NB4 (cell line): ENCODE measurements at regions not wholly inside any gene's neighbourhood (a gene's known extent, or its start where the extent isn't known, plus 50 kb on each side); places are given as distances from the start of the nearest gene placed in this dataset.
"Not testable (repeated sequence)": the region's sequence is repeated elsewhere in the genome, so short reads cannot be mapped to it uniquely, and the experiment has no call there.

Source experiments
- MYC ChIP-seq: IDR thresholded peaks from 2 replicates; pipeline ENCODE4 v1.6.1; 2011; ENCODE audit warnings: low read depth, low read length
- POLR2A ChIP-seq: IDR thresholded peaks from 2 replicates; pipeline ENCODE4 v1.6.1; 2011; ENCODE audit warnings: mild to moderate bottlenecking; ENCODE audit not compliant: insufficient read length; ENCODE audit errors: extremely low read depth
- TF ChIP-seq, protein P1 (sequence below): IDR thresholded peaks from one replicate; pipeline ENCODE4 v1.5.1; 2012; ENCODE audit warnings: low read depth, low read length
- TF ChIP-seq, protein P2 (sequence below): IDR thresholded peaks from 2 replicates; pipeline ENCODE4 v1.6.1; 2011; ENCODE audit warnings: low read depth, low read length

- not testable (repeated sequence) for TF ChIP-seq POLR2A, MYC
- TF ChIP-seq, protein P1, sequence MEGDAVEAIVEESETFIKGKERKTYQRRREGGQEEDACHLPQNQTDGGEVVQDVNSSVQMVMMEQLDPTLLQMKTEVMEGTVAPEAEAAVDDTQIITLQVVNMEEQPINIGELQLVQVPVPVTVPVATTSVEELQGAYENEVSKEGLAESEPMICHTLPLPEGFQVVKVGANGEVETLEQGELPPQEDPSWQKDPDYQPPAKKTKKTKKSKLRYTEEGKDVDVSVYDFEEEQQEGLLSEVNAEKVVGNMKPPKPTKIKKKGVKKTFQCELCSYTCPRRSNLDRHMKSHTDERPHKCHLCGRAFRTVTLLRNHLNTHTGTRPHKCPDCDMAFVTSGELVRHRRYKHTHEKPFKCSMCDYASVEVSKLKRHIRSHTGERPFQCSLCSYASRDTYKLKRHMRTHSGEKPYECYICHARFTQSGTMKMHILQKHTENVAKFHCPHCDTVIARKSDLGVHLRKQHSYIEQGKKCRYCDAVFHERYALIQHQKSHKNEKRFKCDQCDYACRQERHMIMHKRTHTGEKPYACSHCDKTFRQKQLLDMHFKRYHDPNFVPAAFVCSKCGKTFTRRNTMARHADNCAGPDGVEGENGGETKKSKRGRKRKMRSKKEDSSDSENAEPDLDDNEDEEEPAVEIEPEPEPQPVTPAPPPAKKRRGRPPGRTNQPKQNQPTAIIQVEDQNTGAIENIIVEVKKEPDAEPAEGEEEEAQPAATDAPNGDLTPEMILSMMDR, result not testable (repeated sequence)
- TF ChIP-seq, protein P2, sequence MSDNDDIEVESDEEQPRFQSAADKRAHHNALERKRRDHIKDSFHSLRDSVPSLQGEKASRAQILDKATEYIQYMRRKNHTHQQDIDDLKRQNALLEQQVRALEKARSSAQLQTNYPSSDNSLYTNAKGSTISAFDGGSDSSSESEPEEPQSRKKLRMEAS, result not testable (repeated sequence)
These were observed 79.1 kb upstream of the MELK start for GRCh38 chr9:36493564-36493963.
